ENCODE measurements at regions not wholly inside any gene's neighbourhood (a gene's known extent, or its start where the extent isn't known, plus 50 kb on each side); places are given as distances from the start of the nearest gene placed in this dataset.

- DNase-seq = no peak
- H3K27me3 ChIP-seq = no peaks in the 10 kb centered on the region
- H3K36me3 ChIP-seq = no peaks in the 10 kb centered on the region
- no peak overlapping the region for H3K27ac ChIP-seq
- no peak overlapping the region for H3K4me3 ChIP-seq
- TF ChIP-seq POLR2A (IDR thresholded peaks at IDR 0.05) = no peak
- no peak for TF ChIP-seq EP300 (IDR thresholded peaks at IDR 0.05)
- no peak for TF ChIP-seq CTCF (IDR thresholded peaks at IDR 0.05)
- no peaks in the 10 kb centered on the region for H3K4me1 ChIP-seq (ENCODE audit: insufficient read depth)
- no peaks in the 10 kb centered on the region for H3K9me3 ChIP-seq
- intact Hi-C loops (cut with DNase I) = no loop called here
- WGBS, 3 donors = 48 to 61% (median 52%) methylated on average over 5 of the region's 5 CpGs
These were observed 279.5 kb upstream of the ADAMTS16 start for GRCh38 chr5:4860631-4861030.

- Histone ChIP-seq H3K36me3 (no peaks in the 10 kb centered on the region), H3K4me1 (ENCODE audit: insufficient read depth) (no peaks in the 10 kb centered on the region), H3K4me3 (no peak overlapping the region), H3K9me3 (no peaks in the 10 kb centered on the region), H3K27me3 (no peaks in the 10 kb centered on the region), H3K27ac (no peak overlapping the region)
- intact Hi-C loops (cut with DNase I) = no loop called here
- 1 to 3% (median 2%) methylated on average over 1 of the region's 1 CpG for WGBS, 3 donors
- no peak for TF ChIP-seq POLR2A (IDR thresholded peaks at IDR 0.05)
- peak in 1 of 3 donors; percentile 20 for TF ChIP-seq CTCF (IDR thresholded peaks at IDR 0.05)
- no peak for DNase-seq
These were observed 277.6 kb upstream of the ADAMTS16 start for GRCh38 chr5:4862500-4862899.

- TF ChIP-seq EP300 (IDR thresholded peaks at IDR 0.05) (no peak), POLR2A (IDR thresholded peaks at IDR 0.05) (no peak), CTCF (IDR thresholded peaks at IDR 0.05) (no peak)
- Histone ChIP-seq H3K36me3 (no peaks in the 10 kb centered on the region), H3K9me3 (no peaks in the 10 kb centered on the region), H3K4me3 (no peak overlapping the region), H3K4me1 (ENCODE audit: insufficient read depth) (no peaks in the 10 kb centered on the region), H3K27me3 (no peaks in the 10 kb centered on the region), H3K27ac (no peak overlapping the region)
- intact Hi-C loops (cut with DNase I) = no loop called here
- 94 to 95% (median 94%) methylated on average over 49 of the region's 49 CpGs for WGBS, 3 donors
- DNase-seq = no peak
These were observed 273.9 kb upstream of the ADAMTS16 start for GRCh38 chr5:4866131-4866659.

DNA sequence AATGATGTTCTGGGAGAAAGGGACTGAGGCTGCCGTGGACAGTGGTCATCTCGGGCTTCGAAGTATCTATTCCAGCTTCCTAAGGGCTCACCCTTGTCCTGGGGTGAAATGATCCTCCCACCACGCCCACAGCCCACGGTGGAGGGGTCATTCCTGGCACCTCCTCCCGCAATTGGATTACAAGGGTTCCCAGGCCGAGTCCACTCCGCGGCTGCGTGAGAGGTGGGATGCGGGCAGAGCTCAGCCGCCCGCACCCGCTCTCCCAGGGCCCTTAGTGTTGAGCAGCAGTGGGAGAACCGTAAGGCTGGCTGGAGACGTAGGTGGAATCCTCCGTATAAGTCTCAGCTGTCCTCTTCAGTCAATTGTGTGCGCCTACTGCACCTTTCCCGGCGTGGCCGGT, 273.3 kb upstream of the ADAMTS16 start:
- no peak overlapping the region for H3K4me3 ChIP-seq
- H3K27me3 ChIP-seq = no peaks in the 10 kb centered on the region
- H3K27ac ChIP-seq = no peak overlapping the region
- 94 to 96% (median 94%) methylated on average over 21 of the region's 21 CpGs for WGBS, 3 donors
- no peak for DNase-seq
- H3K9me3 ChIP-seq = no peaks in the 10 kb centered on the region
- H3K4me1 ChIP-seq (ENCODE audit: insufficient read depth) = no peaks in the 10 kb centered on the region
- TF ChIP-seq CTCF (IDR thresholded peaks at IDR 0.05) (no peak), EP300 (IDR thresholded peaks at IDR 0.05) (no peak), POLR2A (IDR thresholded peaks at IDR 0.05) (no peak)
- intact Hi-C loops (cut with DNase I) = no loop called here
- no peaks in the 10 kb centered on the region for H3K36me3 ChIP-seq

Measured in ovary (tissue), 7 donors.